ENCODE measurements at regions not wholly inside any gene's neighbourhood (a gene's known extent, or its start where the extent isn't known, plus 50 kb on each side); places are given as distances from the start of the nearest gene placed in this dataset.
"Not testable (repeated sequence)": the region's sequence is repeated elsewhere in the genome, so short reads cannot be mapped to it uniquely, and the experiment has no call there.

DNA sequence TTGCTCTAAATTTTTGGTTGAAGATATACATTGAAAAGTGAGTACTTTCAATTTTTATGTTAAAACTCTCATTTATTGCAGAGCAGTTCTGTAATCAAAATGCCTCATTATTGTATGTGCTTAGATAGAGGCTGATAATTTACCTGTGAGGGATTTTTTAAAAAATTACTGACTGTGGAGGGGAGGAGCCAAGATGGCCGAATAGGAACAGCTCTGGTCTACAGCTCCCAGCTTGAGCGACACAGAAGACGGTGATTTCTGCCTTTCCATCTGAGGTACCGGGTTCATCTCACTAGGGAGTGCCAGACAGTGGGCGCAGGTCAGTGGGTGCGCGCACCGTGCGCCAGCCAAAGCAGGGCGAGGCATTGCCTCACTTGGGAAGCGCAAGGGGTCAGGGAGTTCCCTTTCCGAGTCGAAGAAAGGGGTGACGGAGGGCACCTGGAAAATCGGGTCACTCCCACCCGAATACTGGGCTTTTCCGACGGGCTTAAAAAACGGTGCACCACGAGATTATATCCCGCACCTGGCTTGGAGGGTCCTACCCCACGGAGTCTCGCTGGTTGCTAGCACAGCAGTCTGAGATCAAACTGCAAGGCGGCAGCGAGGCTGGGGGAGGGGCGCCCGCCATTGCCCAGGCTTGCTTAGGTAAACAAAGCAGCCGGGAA is 89.4 kb downstream of the DDX11 start:
- H4K12ac ChIP-seq (ENCODE audit: low read depth, low read length); H3K23ac ChIP-seq (ENCODE audit: low read length); H2BK120ac ChIP-seq (ENCODE audit: insufficient read depth, low read length, poor library complexity); H3K27me3 ChIP-seq (ENCODE audit: insufficient read depth, low read length); H3K4ac ChIP-seq (ENCODE audit: low read depth, low read length); H3K9me3 ChIP-seq (ENCODE audit: insufficient read depth, low read depth, low read length); H3K9ac ChIP-seq (ENCODE audit: low read length); H3K27ac ChIP-seq (ENCODE audit: low read depth, low read length); H3K36me3 ChIP-seq (ENCODE audit: control insufficient read depth in 1 of 2, insufficient read depth in 2 of 2, low read length in 2 of 2); H4K8ac ChIP-seq (ENCODE audit: low read depth, low read length); H2AK5ac ChIP-seq (ENCODE audit: low read length); H3K18ac ChIP-seq (ENCODE audit: low read length); DNase-seq; H3K4me3 ChIP-seq (ENCODE audit: low read depth, low read length); H3K79me1 ChIP-seq (ENCODE audit: low read length); H3K4me1 ChIP-seq (ENCODE audit: control insufficient read depth in 1 of 2, insufficient read depth in 2 of 2, low read length in 2 of 2); H2AFZ ChIP-seq (ENCODE audit: insufficient read depth, low read length, poor library complexity); H3K79me2 ChIP-seq (ENCODE audit: control insufficient read depth, insufficient read depth, low read length, poor library complexity); H2BK5ac ChIP-seq (ENCODE audit: low read depth, low read length, poor library complexity); H2BK12ac ChIP-seq (ENCODE audit: low read length); H3K14ac ChIP-seq (ENCODE audit: low read length); H4K91ac ChIP-seq (ENCODE audit: low read depth, low read length); H3K4me2 ChIP-seq (ENCODE audit: low read length): not testable (repeated sequence)
- no CpG with 5 or more reads among the region's 28 CpGs for WGBS (ENCODE audit: extremely low coverage, insufficient coverage, insufficient read length)

DNA sequence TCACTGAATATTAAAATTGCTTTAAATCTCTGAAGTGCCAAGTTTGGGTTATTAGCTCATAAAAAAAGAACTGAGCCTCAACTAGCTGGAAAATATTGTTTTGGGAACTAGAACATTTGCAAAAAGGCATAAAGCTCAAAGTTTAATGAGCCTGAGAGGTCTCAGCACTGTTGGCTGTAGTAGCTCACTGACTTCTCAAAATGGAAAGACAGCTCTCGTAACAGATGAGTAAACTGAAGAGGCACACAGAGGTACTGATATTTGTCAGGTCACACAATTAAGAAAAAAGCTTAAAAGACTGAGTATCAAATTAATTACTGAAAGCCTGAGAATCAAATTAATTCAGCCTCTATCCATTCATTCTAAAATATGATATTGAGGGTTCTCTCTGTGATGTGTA is 100.6 kb downstream of the DDX11 start:
- not testable (repeated sequence) for H3K4ac ChIP-seq (ENCODE audit: low read depth, low read length); H4K8ac ChIP-seq (ENCODE audit: low read depth, low read length); H3K4me1 ChIP-seq (ENCODE audit: control insufficient read depth in 1 of 2, insufficient read depth in 2 of 2, low read length in 2 of 2); H3K79me2 ChIP-seq (ENCODE audit: control insufficient read depth, insufficient read depth, low read length, poor library complexity); H3K27me3 ChIP-seq (ENCODE audit: insufficient read depth, low read length); H3K36me3 ChIP-seq (ENCODE audit: control insufficient read depth in 1 of 2, insufficient read depth in 2 of 2, low read length in 2 of 2); H3K18ac ChIP-seq (ENCODE audit: low read length); H3K27ac ChIP-seq (ENCODE audit: low read depth, low read length); H4K91ac ChIP-seq (ENCODE audit: low read depth, low read length); H3K4me3 ChIP-seq (ENCODE audit: low read depth, low read length); H3K14ac ChIP-seq (ENCODE audit: low read length); H3K23ac ChIP-seq (ENCODE audit: low read length); H2AFZ ChIP-seq (ENCODE audit: insufficient read depth, low read length, poor library complexity); H2BK12ac ChIP-seq (ENCODE audit: low read length); H3K79me1 ChIP-seq (ENCODE audit: low read length); H3K4me2 ChIP-seq (ENCODE audit: low read length); H2AK5ac ChIP-seq (ENCODE audit: low read length); H2BK5ac ChIP-seq (ENCODE audit: low read depth, low read length, poor library complexity); H3K9ac ChIP-seq (ENCODE audit: low read length); DNase-seq; H3K9me3 ChIP-seq (ENCODE audit: insufficient read depth, low read depth, low read length); H2BK120ac ChIP-seq (ENCODE audit: insufficient read depth, low read length, poor library complexity); H4K12ac ChIP-seq (ENCODE audit: low read depth, low read length)
- WGBS (ENCODE audit: extremely low coverage, insufficient coverage, insufficient read length), result no CpG with 5 or more reads among the region's 1 CpG

DNA sequence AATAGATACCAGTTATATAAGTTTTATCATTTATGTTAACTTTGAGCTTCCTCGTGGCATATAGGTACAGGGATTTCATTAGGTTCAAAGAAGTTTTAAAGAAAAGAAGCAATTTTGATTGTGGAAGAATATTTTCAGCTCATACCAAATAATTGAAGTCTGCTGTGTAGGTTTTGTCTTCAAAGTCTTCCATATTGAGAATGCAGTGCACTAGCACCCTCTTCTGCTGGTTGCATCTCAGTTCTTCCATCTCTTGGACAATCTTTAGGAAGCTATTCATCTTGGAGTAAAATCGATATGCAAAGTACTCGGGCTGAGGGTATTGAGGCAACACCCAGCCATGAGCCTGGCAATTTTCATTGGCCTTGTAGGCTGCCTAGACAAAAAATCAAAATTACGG is 103.9 kb downstream of the DDX11 start:
- not testable (repeated sequence) for H3K9me3 ChIP-seq (ENCODE audit: insufficient read depth, low read depth, low read length)

DNA sequence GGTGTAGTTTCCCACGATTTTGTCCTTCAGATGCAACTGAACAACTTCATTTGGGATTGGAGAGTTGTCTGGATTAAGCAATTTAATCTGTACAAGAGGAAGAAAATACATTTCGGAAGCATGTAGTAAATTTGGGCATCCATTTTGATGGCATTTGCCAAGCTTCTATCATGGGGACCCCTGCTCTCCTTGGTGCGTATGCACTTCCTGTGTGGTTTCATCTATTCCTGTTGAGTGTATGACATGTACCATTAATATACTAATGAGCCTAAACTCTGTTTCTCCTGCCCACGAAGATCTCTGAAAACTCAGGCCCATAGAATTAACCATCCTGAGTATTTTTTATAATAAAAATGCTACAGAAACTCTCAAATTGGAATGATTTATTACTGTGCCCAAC is 105.2 kb downstream of the DDX11 start:
- not testable (repeated sequence) for H4K91ac ChIP-seq (ENCODE audit: low read depth, low read length); H3K27me3 ChIP-seq (ENCODE audit: insufficient read depth, low read length); DNase-seq; H4K12ac ChIP-seq (ENCODE audit: low read depth, low read length); H3K14ac ChIP-seq (ENCODE audit: low read length); H3K4me3 ChIP-seq (ENCODE audit: low read depth, low read length); H3K79me2 ChIP-seq (ENCODE audit: control insufficient read depth, insufficient read depth, low read length, poor library complexity); H2BK5ac ChIP-seq (ENCODE audit: low read depth, low read length, poor library complexity); H3K27ac ChIP-seq (ENCODE audit: low read depth, low read length); H3K36me3 ChIP-seq (ENCODE audit: control insufficient read depth in 1 of 2, insufficient read depth in 2 of 2, low read length in 2 of 2); H3K4me2 ChIP-seq (ENCODE audit: low read length); H3K4me1 ChIP-seq (ENCODE audit: control insufficient read depth in 1 of 2, insufficient read depth in 2 of 2, low read length in 2 of 2); H3K9me3 ChIP-seq (ENCODE audit: insufficient read depth, low read depth, low read length); H2BK120ac ChIP-seq (ENCODE audit: insufficient read depth, low read length, poor library complexity); H2AK5ac ChIP-seq (ENCODE audit: low read length); H2BK12ac ChIP-seq (ENCODE audit: low read length); H3K79me1 ChIP-seq (ENCODE audit: low read length); H3K23ac ChIP-seq (ENCODE audit: low read length); H3K18ac ChIP-seq (ENCODE audit: low read length); H4K8ac ChIP-seq (ENCODE audit: low read depth, low read length); H3K9ac ChIP-seq (ENCODE audit: low read length); H2AFZ ChIP-seq (ENCODE audit: insufficient read depth, low read length, poor library complexity); H3K4ac ChIP-seq (ENCODE audit: low read depth, low read length)
- no CpG with 5 or more reads among the region's 4 CpGs for WGBS (ENCODE audit: extremely low coverage, insufficient coverage, insufficient read length)

More for the DNA sequence above, 103.9 kb downstream of the DDX11 start:
- H4K91ac ChIP-seq (ENCODE audit: low read depth, low read length); H3K9ac ChIP-seq (ENCODE audit: low read length); H3K4me3 ChIP-seq (ENCODE audit: low read depth, low read length); H3K4me1 ChIP-seq (ENCODE audit: control insufficient read depth in 1 of 2, insufficient read depth in 2 of 2, low read length in 2 of 2); H3K4me2 ChIP-seq (ENCODE audit: low read length); H3K27me3 ChIP-seq (ENCODE audit: insufficient read depth, low read length); H2BK5ac ChIP-seq (ENCODE audit: low read depth, low read length, poor library complexity); H3K18ac ChIP-seq (ENCODE audit: low read length); H2AK5ac ChIP-seq (ENCODE audit: low read length); DNase-seq; H3K4ac ChIP-seq (ENCODE audit: low read depth, low read length); H2BK12ac ChIP-seq (ENCODE audit: low read length); H3K79me1 ChIP-seq (ENCODE audit: low read length); H4K8ac ChIP-seq (ENCODE audit: low read depth, low read length); H3K23ac ChIP-seq (ENCODE audit: low read length); H4K12ac ChIP-seq (ENCODE audit: low read depth, low read length); H3K27ac ChIP-seq (ENCODE audit: low read depth, low read length); H3K79me2 ChIP-seq (ENCODE audit: control insufficient read depth, insufficient read depth, low read length, poor library complexity); H2AFZ ChIP-seq (ENCODE audit: insufficient read depth, low read length, poor library complexity); H3K14ac ChIP-seq (ENCODE audit: low read length); H2BK120ac ChIP-seq (ENCODE audit: insufficient read depth, low read length, poor library complexity); H3K36me3 ChIP-seq (ENCODE audit: control insufficient read depth in 1 of 2, insufficient read depth in 2 of 2, low read length in 2 of 2): not testable (repeated sequence)
- no CpG with 5 or more reads among the region's 4 CpGs for WGBS (ENCODE audit: extremely low coverage, insufficient coverage, insufficient read length)
